Fibroblast of pulmonary artery (primary cell): ENCODE measurements at regions not wholly inside any gene's neighbourhood (a gene's known extent, or its start where the extent isn't known, plus 50 kb on each side); places are given as distances from the start of the nearest gene placed in this dataset.
A peak's percentile ranks its signal among the peaks of the same experiment; 100 is the strongest.

Source experiments
- DNase-seq: peaks from one replicate; pipeline ENCODE4 v3.0.0-alpha.2; 2010; ENCODE audit warnings: low read depth
- H3K4me3 ChIP-seq: replicated peaks from 2 replicates; pipeline ENCODE4 v1.5.1; 2011; ENCODE audit warnings: low read depth, mild to moderate bottlenecking, control low read depth, low read length, moderate library complexity
- CTCF ChIP-seq: IDR thresholded peaks from 2 replicates; pipeline ENCODE4 v1.5.1; 2011; ENCODE audit warnings: mild to moderate bottlenecking, control low read depth, low read length, inconsistent platforms; ENCODE audit errors: missing control alignments

GRCh38 chr7:108825581-108825909 lies 255.9 kb downstream of the DNAJB9 start:
- H3K4me3 ChIP-seq, result no peak overlapping the region
- DNase-seq, result no peak
- TF ChIP-seq CTCF, result no peak

- no peak for DNase-seq
- no peak for TF ChIP-seq CTCF
- H3K4me3 ChIP-seq, result no peak overlapping the region
These were observed 266.6 kb downstream of the DNAJB9 start for GRCh38 chr7:108836256-108836655.

GRCh38 chr7:108838198-108838597 lies 268.5 kb downstream of the DNAJB9 start:
- no peak for TF ChIP-seq CTCF
- no peak for DNase-seq
- no peak overlapping the region for H3K4me3 ChIP-seq

- H3K4me3 ChIP-seq, result no peak overlapping the region
- TF ChIP-seq CTCF, result no peak
- DNase-seq, result peak; percentile 10
These were observed 269.4 kb downstream of the DNAJB9 start for GRCh38 chr7:108839076-108839475.

- no peak for DNase-seq
- TF ChIP-seq CTCF, result no peak
- H3K4me3 ChIP-seq, result no peak overlapping the region
These were observed 276.3 kb downstream of the DNAJB9 start for GRCh38 chr7:108845951-108846350.

- TF ChIP-seq CTCF, result no peak
- no peak for DNase-seq
- no peak overlapping the region for H3K4me3 ChIP-seq
These were observed 276.8 kb downstream of the DNAJB9 start for GRCh38 chr7:108846471-108846870.

GRCh38 chr7:108848486-108848885 lies 278.8 kb downstream of the DNAJB9 start:
- H3K4me3 ChIP-seq, result no peak overlapping the region
- no peak for TF ChIP-seq CTCF
- no peak for DNase-seq
